ENCODE measurements at regions not wholly inside any gene's neighbourhood (a gene's known extent, or its start where the extent isn't known, plus 50 kb on each side); places are given as distances from the start of the nearest gene placed in this dataset.

GRCh38 chr16:22969567-22969966 lies 155.6 kb downstream of the HS3ST2 start:
- Histone ChIP-seq H3K9me2 (ENCODE audit: insufficient read depth) (no peaks in the 10 kb centered on the region), H2AFZ (no peak overlapping the region), H3K36me3 (ENCODE audit: low read depth) (no peaks in the 10 kb centered on the region), H4K20me1 (ENCODE audit: insufficient read depth) (no peaks in the 10 kb centered on the region), H3K4me1 (replicated peaks; ENCODE audit: insufficient read depth) (peaks cover 12% of the 10 kb centered on the region; the same call in 1 of the 2 replicates), H3K27me3 (ENCODE audit: insufficient read depth, low read depth) (peaks cover 16% of the 10 kb centered on the region; the same call in 1 of the 2 replicates), H3K79me2 (ENCODE audit: low read depth) (no peaks in the 10 kb centered on the region), H3K9me3 (ENCODE audit: insufficient read depth, low read depth) (no peaks in the 10 kb centered on the region), H3K4me3 (no peak overlapping the region), H3K27ac (no peak overlapping the region), H3K4me2 (no peak overlapping the region), H3F3A (ENCODE audit: insufficient read depth, low read depth) (no peaks in the 10 kb centered on the region)
- BruUV-seq (replicated peaks), result no TSS peak
- POLR2A ChIA-PET (ENCODE audit: unreplicated experiment), result no interaction called here
- no peak for TF ChIP-seq EZH2 (IDR thresholded peaks at IDR 0.05; ENCODE audit: low read depth)
- 0 out of 2 replicates have a peak, but pooled peaks have one; percentile 26 for TF ChIP-seq CTCF (conservative IDR thresholded peaks at IDR 0.05)
- DNase-seq, result peak; percentile 12 to 60
- intact Hi-C loops (cut with micrococcal nuclease; ENCODE audit: unreplicated experiment), result no loop called here
- CTCF ChIA-PET, result no interaction called here

GRCh38 chr16:22968931-22969330 lies 155.0 kb downstream of the HS3ST2 start:
- CTCF ChIA-PET, result no interaction called here
- Histone ChIP-seq H3K27ac (no peak overlapping the region), H3K9me2 (ENCODE audit: insufficient read depth) (no peaks in the 10 kb centered on the region), H3K27me3 (ENCODE audit: insufficient read depth, low read depth) (peaks cover 22% of the 10 kb centered on the region), H3K79me2 (ENCODE audit: low read depth) (no peaks in the 10 kb centered on the region), H2AFZ (no peak overlapping the region), H3K36me3 (ENCODE audit: low read depth) (no peaks in the 10 kb centered on the region), H3K4me2 (no peak overlapping the region), H3K4me1 (replicated peaks; ENCODE audit: insufficient read depth) (peaks cover 12% of the 10 kb centered on the region; the same call in 1 of the 2 replicates), H3K4me3 (no peak overlapping the region), H3K9me3 (ENCODE audit: insufficient read depth, low read depth) (no peaks in the 10 kb centered on the region), H3F3A (ENCODE audit: insufficient read depth, low read depth) (no peaks in the 10 kb centered on the region), H4K20me1 (ENCODE audit: insufficient read depth) (no peaks in the 10 kb centered on the region)
- no TSS peak for BruUV-seq (replicated peaks)
- DNase-seq, result peak in 1 of 2 experiments; percentile 35
- intact Hi-C loops (cut with micrococcal nuclease; ENCODE audit: unreplicated experiment), result no loop called here
- POLR2A ChIA-PET (ENCODE audit: unreplicated experiment), result no interaction called here
- TF ChIP-seq EZH2 (IDR thresholded peaks at IDR 0.05; ENCODE audit: low read depth) (no peak), CTCF (conservative IDR thresholded peaks at IDR 0.05) (no peak)

GRCh38 chr16:22967521-22968095 lies 153.6 kb downstream of the HS3ST2 start:
- ChIA-PET CTCF (no interaction called here), POLR2A (ENCODE audit: unreplicated experiment) (no interaction called here)
- TF ChIP-seq EZH2 (IDR thresholded peaks at IDR 0.05; ENCODE audit: low read depth) (no peak), CTCF (conservative IDR thresholded peaks at IDR 0.05) (no peak)
- Histone ChIP-seq H3K36me3 (ENCODE audit: low read depth) (no peaks in the 10 kb centered on the region), H3K27ac (no peak overlapping the region), H4K20me1 (ENCODE audit: insufficient read depth) (no peaks in the 10 kb centered on the region), H3K9me3 (ENCODE audit: insufficient read depth, low read depth) (no peaks in the 10 kb centered on the region), H3K4me2 (no peak overlapping the region), H3K4me1 (replicated peaks; ENCODE audit: insufficient read depth) (peaks cover 12% of the 10 kb centered on the region; the same call in 1 of the 2 replicates), H3F3A (ENCODE audit: insufficient read depth, low read depth) (no peaks in the 10 kb centered on the region), H3K4me3 (no peak overlapping the region), H2AFZ (no peak overlapping the region), H3K27me3 (ENCODE audit: insufficient read depth, low read depth) (peaks cover 35% of the 10 kb centered on the region), H3K79me2 (ENCODE audit: low read depth) (no peaks in the 10 kb centered on the region), H3K9me2 (ENCODE audit: insufficient read depth) (no peaks in the 10 kb centered on the region)
- no peak for DNase-seq
- intact Hi-C loops (cut with micrococcal nuclease; ENCODE audit: unreplicated experiment), result no loop called here
- BruUV-seq (replicated peaks), result no TSS peak
